ENCODE measurements at regions not wholly inside any gene's neighbourhood (a gene's known extent, or its start where the extent isn't known, plus 50 kb on each side); places are given as distances from the start of the nearest gene placed in this dataset.

DNA sequence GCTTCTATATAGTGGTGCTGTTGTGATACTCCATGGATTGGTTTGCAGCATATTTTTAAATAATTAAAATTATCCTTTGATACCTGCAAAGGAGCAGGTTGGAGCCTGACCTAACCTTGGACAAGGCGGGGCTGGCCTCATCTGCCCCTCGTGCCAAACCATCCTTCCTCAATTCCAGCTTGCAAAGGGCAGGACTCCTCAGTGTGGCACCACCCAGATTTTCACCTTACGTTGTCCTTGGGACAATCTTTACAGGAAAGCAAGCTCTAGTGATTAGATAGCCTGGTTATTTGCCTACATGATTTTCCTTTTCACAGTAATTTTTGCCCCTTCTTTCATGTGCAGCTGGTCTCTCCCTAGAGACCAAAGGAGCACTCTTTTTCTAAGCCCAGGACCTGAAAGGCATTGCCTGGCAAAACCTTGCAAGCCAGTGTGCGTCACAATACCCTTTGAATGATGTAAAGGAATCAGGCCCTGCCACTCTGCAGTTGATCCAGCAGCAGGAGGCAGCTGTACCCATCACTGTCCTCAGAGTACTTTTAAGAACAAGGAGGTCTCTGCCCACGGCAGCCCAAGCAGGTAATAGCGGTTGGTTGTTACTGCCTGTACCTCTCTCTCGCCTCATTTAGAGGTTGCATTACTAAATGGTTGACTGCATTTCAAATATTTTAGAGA, 99.4 kb downstream of the ADSS2 start:
- TF ChIP-seq, protein P1, sequence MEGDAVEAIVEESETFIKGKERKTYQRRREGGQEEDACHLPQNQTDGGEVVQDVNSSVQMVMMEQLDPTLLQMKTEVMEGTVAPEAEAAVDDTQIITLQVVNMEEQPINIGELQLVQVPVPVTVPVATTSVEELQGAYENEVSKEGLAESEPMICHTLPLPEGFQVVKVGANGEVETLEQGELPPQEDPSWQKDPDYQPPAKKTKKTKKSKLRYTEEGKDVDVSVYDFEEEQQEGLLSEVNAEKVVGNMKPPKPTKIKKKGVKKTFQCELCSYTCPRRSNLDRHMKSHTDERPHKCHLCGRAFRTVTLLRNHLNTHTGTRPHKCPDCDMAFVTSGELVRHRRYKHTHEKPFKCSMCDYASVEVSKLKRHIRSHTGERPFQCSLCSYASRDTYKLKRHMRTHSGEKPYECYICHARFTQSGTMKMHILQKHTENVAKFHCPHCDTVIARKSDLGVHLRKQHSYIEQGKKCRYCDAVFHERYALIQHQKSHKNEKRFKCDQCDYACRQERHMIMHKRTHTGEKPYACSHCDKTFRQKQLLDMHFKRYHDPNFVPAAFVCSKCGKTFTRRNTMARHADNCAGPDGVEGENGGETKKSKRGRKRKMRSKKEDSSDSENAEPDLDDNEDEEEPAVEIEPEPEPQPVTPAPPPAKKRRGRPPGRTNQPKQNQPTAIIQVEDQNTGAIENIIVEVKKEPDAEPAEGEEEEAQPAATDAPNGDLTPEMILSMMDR (IDR thresholded peaks at IDR 0.05; ENCODE audit: control extremely low read depth, extremely low read depth): no peak
- DNase-seq (no peak), ATAC-seq (ENCODE audit: insufficient read depth, low FRiP score) (no peak)
- 87 to 90% methylated on average over 7 of the region's 7 CpGs for WGBS, 2 donors
- Histone ChIP-seq H3K4me3 (no peak overlapping the region), H3K9me3 (ENCODE audit: control insufficient read depth in 4 of 4, insufficient read depth in 3 of 4, low read length in 3 of 4) (no peaks in the 10 kb centered on the region), H3K4me1 (ENCODE audit: control insufficient read depth in 5 of 5, insufficient read depth in 5 of 5, low read length in 5 of 5) (peaks cover 0 to 6% (median 1%) of the 10 kb centered on the region in 5 donors), H3K36me3 (ENCODE audit: control insufficient read depth in 4 of 4, insufficient read depth in 4 of 4, low read length in 4 of 4) (no peaks in the 10 kb centered on the region), H3K27me3 (ENCODE audit: control insufficient read depth in 3 of 3, insufficient read depth in 3 of 3, low read length in 2 of 3) (no peaks in the 10 kb centered on the region), H3K9ac (ENCODE audit: insufficient read depth in 1 of 2, low read length in 2 of 2) (no peak overlapping the region), H3K27ac (ENCODE audit: low read depth in 1 of 2, low read length in 1 of 2) (no peak overlapping the region)

DNA sequence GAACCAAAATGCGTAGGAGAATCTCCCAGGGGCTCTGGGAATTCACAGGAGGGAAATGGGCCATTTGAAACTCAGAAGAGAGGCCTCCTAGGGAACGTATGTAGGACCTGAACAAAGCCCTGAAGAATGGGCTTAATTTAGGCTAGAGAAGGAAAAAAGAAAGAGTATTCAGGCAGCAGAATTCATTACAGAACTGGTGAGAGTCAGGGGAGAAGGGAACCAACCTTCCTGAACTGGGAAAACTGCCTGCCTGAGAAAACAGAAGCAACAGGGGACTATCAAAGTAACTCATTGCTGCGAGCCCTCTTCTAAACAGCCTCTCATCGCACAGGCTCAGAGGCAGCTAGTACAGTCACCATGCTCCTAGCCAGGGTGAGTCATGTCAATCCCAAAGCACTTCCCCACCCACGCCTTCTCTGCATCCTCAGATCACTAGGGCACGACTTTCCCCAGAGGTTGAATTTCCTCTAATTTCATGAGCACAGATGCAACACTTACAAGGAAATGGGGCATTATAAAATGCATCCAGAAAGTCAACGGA, 98.1 kb downstream of the ADSS2 start:
- Histone ChIP-seq H3K27me3 (ENCODE audit: control insufficient read depth in 3 of 3, insufficient read depth in 3 of 3, low read length in 2 of 3) (no peaks in the 10 kb centered on the region), H3K36me3 (ENCODE audit: control insufficient read depth in 4 of 4, insufficient read depth in 4 of 4, low read length in 4 of 4) (no peaks in the 10 kb centered on the region), H3K4me1 (ENCODE audit: control insufficient read depth in 5 of 5, insufficient read depth in 5 of 5, low read length in 5 of 5) (peaks cover 0 to 6% (median 1%) of the 10 kb centered on the region in 5 donors), H3K27ac (ENCODE audit: low read depth in 1 of 2, low read length in 1 of 2) (peak overlapping the region; percentile 14 to 70), H3K9me3 (ENCODE audit: control insufficient read depth in 4 of 4, insufficient read depth in 3 of 4, low read length in 3 of 4) (no peaks in the 10 kb centered on the region), H3K4me3 (no peak overlapping the region), H3K9ac (ENCODE audit: insufficient read depth in 1 of 2, low read length in 2 of 2) (no peak overlapping the region)
- ATAC-seq (ENCODE audit: insufficient read depth, low FRiP score) (peak; percentile 97), DNase-seq (no peak)
- TF ChIP-seq, protein P1 (IDR thresholded peaks at IDR 0.05; ENCODE audit: control extremely low read depth, extremely low read depth): no peak
- 36 to 61% methylated on average over 7 of the region's 7 CpGs for WGBS, 2 donors

DNA sequence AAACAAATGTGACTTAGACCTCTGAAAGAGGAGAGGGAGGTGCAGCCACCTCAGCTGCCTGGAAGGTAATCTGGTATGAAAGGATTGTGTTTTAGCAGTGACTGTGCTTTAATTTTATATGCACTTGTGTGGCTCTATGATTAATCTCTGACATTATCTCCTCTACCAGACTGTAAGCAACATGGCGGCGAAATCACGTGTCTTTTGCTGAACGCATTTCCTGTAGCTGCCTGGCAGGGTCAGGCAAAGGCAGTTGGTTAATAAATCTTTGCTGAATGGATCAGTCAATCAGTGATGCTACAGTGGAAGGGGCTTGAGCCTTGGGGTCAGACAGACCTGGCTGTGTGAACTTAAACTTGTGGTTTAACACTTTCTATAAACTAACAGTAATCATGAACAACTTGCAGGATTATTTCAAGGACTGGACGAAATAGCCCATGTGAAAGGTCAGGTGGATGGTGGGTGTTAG, 96.9 kb downstream of the ADSS2 start:
- TF ChIP-seq, protein P1 (IDR thresholded peaks at IDR 0.05; ENCODE audit: control extremely low read depth, extremely low read depth): no peak
- H3K9ac ChIP-seq (ENCODE audit: insufficient read depth in 1 of 2, low read length in 2 of 2): no peak overlapping the region
- no peak overlapping the region for H3K4me3 ChIP-seq
- peaks cover 0 to 1% (median 0%) of the 10 kb centered on the region in 5 donors for H3K4me1 ChIP-seq (ENCODE audit: control insufficient read depth in 5 of 5, insufficient read depth in 5 of 5, low read length in 5 of 5)
- no peaks in the 10 kb centered on the region for H3K9me3 ChIP-seq (ENCODE audit: control insufficient read depth in 4 of 4, insufficient read depth in 3 of 4, low read length in 3 of 4)
- no peaks in the 10 kb centered on the region for H3K36me3 ChIP-seq (ENCODE audit: control insufficient read depth in 4 of 4, insufficient read depth in 4 of 4, low read length in 4 of 4)
- H3K27ac ChIP-seq (ENCODE audit: low read depth in 1 of 2, low read length in 1 of 2): no peak overlapping the region
- no peaks in the 10 kb centered on the region for H3K27me3 ChIP-seq (ENCODE audit: control insufficient read depth in 3 of 3, insufficient read depth in 3 of 3, low read length in 2 of 3)
- DNase-seq: no peak
- 49 to 52% methylated on average over 5 of the region's 5 CpGs for WGBS, 2 donors
- no peak for ATAC-seq (ENCODE audit: insufficient read depth, low FRiP score)

Measured in lung (tissue), 11 donors.